ENCODE measurements at regions not wholly inside any gene's neighbourhood (a gene's known extent, or its start where the extent isn't known, plus 50 kb on each side); places are given as distances from the start of the nearest gene placed in this dataset.

- H3K4me1 ChIP-seq (ENCODE audit: insufficient read depth, low read length), result no peaks in the 10 kb centered on the region
- DNase-seq (no peak), ATAC-seq (no peak)
- H3K9me3 ChIP-seq (ENCODE audit: low read length), result no peaks in the 10 kb centered on the region
- H3K4me2 ChIP-seq (ENCODE audit: low read length), result no peak overlapping the region
- no peaks in the 10 kb centered on the region for H3K9me2 ChIP-seq (replicated peaks; ENCODE audit: low read length)
- H3K9ac ChIP-seq (ENCODE audit: low read length), result no peak overlapping the region
- H3K36me3 ChIP-seq (ENCODE audit: low read depth, low read length), result no peaks in the 10 kb centered on the region
- intact Hi-C loops (cut with micrococcal nuclease), result no loop called here
- CTCF ChIA-PET, result no interaction called here
- no peaks in the 10 kb centered on the region for H4K20me1 ChIP-seq (ENCODE audit: low read length)
- TF ChIP-seq EZH2phosphoT487 (IDR thresholded peaks at IDR 0.05; ENCODE audit: borderline replicate concordance, low read length) (no peak), CTCF (conservative IDR thresholded peaks at IDR 0.05; ENCODE audit: low read depth, low read length) (no peak), EZH2 (IDR thresholded peaks at IDR 0.05; ENCODE audit: low read length, unreplicated experiment) (no peak)
- H3K4me3 ChIP-seq (ENCODE audit: low read length), result no peak overlapping the region
- no TSS peak for BruUV-seq (replicated peaks)
- peaks cover 65% of the 10 kb centered on the region for H3K27me3 ChIP-seq (ENCODE audit: low read length)
- no peaks in the 10 kb centered on the region for H3F3A ChIP-seq (ENCODE audit: low read length, unreplicated experiment)
- no peak overlapping the region for H3K27ac ChIP-seq (ENCODE audit: low read length)
- POLR2A ChIA-PET (ENCODE audit: unreplicated experiment), result no interaction called here
- no peaks in the 10 kb centered on the region for H3K79me2 ChIP-seq (ENCODE audit: low read length)
- H2AFZ ChIP-seq (ENCODE audit: low read length), result no peak overlapping the region
Observed at GRCh38 chr1:110731529-110731928, 56.8 kb upstream of the KCNA3 start.

- H3K4me1 ChIP-seq (ENCODE audit: insufficient read depth, low read length), result no peaks in the 10 kb centered on the region
- H2AFZ ChIP-seq (ENCODE audit: low read length), result no peak overlapping the region
- ATAC-seq (no peak), DNase-seq (no peak)
- H3K36me3 ChIP-seq (ENCODE audit: low read depth, low read length), result no peaks in the 10 kb centered on the region
- intact Hi-C loops (cut with micrococcal nuclease), result no loop called here
- H3K9me3 ChIP-seq (ENCODE audit: low read length), result no peaks in the 10 kb centered on the region
- H3F3A ChIP-seq (ENCODE audit: low read length, unreplicated experiment), result no peaks in the 10 kb centered on the region
- H3K4me2 ChIP-seq (ENCODE audit: low read length), result no peak overlapping the region
- CTCF ChIA-PET, result no interaction called here
- BruUV-seq (replicated peaks), result no TSS peak
- TF ChIP-seq CTCF (conservative IDR thresholded peaks at IDR 0.05; ENCODE audit: low read depth, low read length), result no peak
- TF ChIP-seq EZH2phosphoT487 (IDR thresholded peaks at IDR 0.05; ENCODE audit: borderline replicate concordance, low read length), result no peak
- no peak for TF ChIP-seq EZH2 (IDR thresholded peaks at IDR 0.05; ENCODE audit: low read length, unreplicated experiment)
- no peak overlapping the region for H3K27ac ChIP-seq (ENCODE audit: low read length)
- H3K79me2 ChIP-seq (ENCODE audit: low read length), result no peaks in the 10 kb centered on the region
- H3K9me2 ChIP-seq (replicated peaks; ENCODE audit: low read length), result no peaks in the 10 kb centered on the region
- H3K9ac ChIP-seq (ENCODE audit: low read length), result no peak overlapping the region
- H4K20me1 ChIP-seq (ENCODE audit: low read length), result no peaks in the 10 kb centered on the region
- no peak overlapping the region for H3K4me3 ChIP-seq (ENCODE audit: low read length)
- POLR2A ChIA-PET (ENCODE audit: unreplicated experiment), result no interaction called here
- peaks cover 70% of the 10 kb centered on the region for H3K27me3 ChIP-seq (ENCODE audit: low read length)
Observed at GRCh38 chr1:110728388-110729001, 53.8 kb upstream of the KCNA3 start.

GRCh38 chr1:110727246-110727645 lies 52.5 kb upstream of the KCNA3 start:
- no peaks in the 10 kb centered on the region for H4K20me1 ChIP-seq (ENCODE audit: low read length)
- DNase-seq (no peak), ATAC-seq (no peak)
- ChIA-PET POLR2A (ENCODE audit: unreplicated experiment) (no interaction called here), CTCF (no interaction called here)
- no peaks in the 10 kb centered on the region for H3K9me2 ChIP-seq (replicated peaks; ENCODE audit: low read length)
- no peak overlapping the region for H2AFZ ChIP-seq (ENCODE audit: low read length)
- intact Hi-C loops (cut with micrococcal nuclease), result no loop called here
- H3K79me2 ChIP-seq (ENCODE audit: low read length), result no peaks in the 10 kb centered on the region
- H3K9me3 ChIP-seq (ENCODE audit: low read length), result no peaks in the 10 kb centered on the region
- H3K4me1 ChIP-seq (ENCODE audit: insufficient read depth, low read length), result no peaks in the 10 kb centered on the region
- no TSS peak for BruUV-seq (replicated peaks)
- TF ChIP-seq EZH2phosphoT487 (IDR thresholded peaks at IDR 0.05; ENCODE audit: borderline replicate concordance, low read length) (no peak), EZH2 (IDR thresholded peaks at IDR 0.05; ENCODE audit: low read length, unreplicated experiment) (no peak), CTCF (conservative IDR thresholded peaks at IDR 0.05; ENCODE audit: low read depth, low read length) (no peak)
- no peaks in the 10 kb centered on the region for H3F3A ChIP-seq (ENCODE audit: low read length, unreplicated experiment)
- H3K4me3 ChIP-seq (ENCODE audit: low read length), result no peak overlapping the region
- no peak overlapping the region for H3K4me2 ChIP-seq (ENCODE audit: low read length)
- H3K36me3 ChIP-seq (ENCODE audit: low read depth, low read length), result no peaks in the 10 kb centered on the region
- peaks cover 68% of the 10 kb centered on the region for H3K27me3 ChIP-seq (ENCODE audit: low read length)
- no peak overlapping the region for H3K9ac ChIP-seq (ENCODE audit: low read length)
- H3K27ac ChIP-seq (ENCODE audit: low read length), result no peak overlapping the region
